AG10803 (cell line): ENCODE measurements at regions not wholly inside any gene's neighbourhood (a gene's known extent, or its start where the extent isn't known, plus 50 kb on each side); places are given as distances from the start of the nearest gene placed in this dataset.
"Not testable (repeated sequence)": the region's sequence is repeated elsewhere in the genome, so short reads cannot be mapped to it uniquely, and the experiment has no call there.

Experiments
- DNase-seq: peaks from one replicate; pipeline ENCODE4 v3.0.0; 2010; ENCODE audit warnings: low read depth
- H3K4me3 ChIP-seq: 2 replicates; pipeline ENCODE4 v1.5.1; 2011; ENCODE audit warnings: mild to moderate bottlenecking, low read length, control low read depth
- CTCF ChIP-seq: conservative IDR thresholded peaks from 2 replicates; pipeline ENCODE4 v1.5.1; 2011; ENCODE audit warnings: mild to moderate bottlenecking, low read length, control low read depth, inconsistent platforms

GRCh38 chrX:56029691-56030090 lies 202.5 kb upstream of the KLF8 start:
- H3K4me3 ChIP-seq, result no peak overlapping the region
- no peak for DNase-seq

GRCh38 chrX:56031409-56031808 lies 200.7 kb upstream of the KLF8 start:
- TF ChIP-seq CTCF, result no peak

More at GRCh38 chrX:56029691-56030090, 202.5 kb upstream of the KLF8 start:
- TF ChIP-seq CTCF, result no peak

GRCh38 chrX:56033495-56034180 lies 198.5 kb upstream of the KLF8 start:
- no peak overlapping the region for H3K4me3 ChIP-seq
- DNase-seq, result no peak
- TF ChIP-seq CTCF, result no peak

More at GRCh38 chrX:56031409-56031808, 200.7 kb upstream of the KLF8 start:
- DNase-seq, result no peak
- no peak overlapping the region for H3K4me3 ChIP-seq

GRCh38 chrX:56052673-56053330 lies 179.4 kb upstream of the KLF8 start:
- not testable (repeated sequence) for DNase-seq, H3K4me3 ChIP-seq

- no peak for DNase-seq
- TF ChIP-seq CTCF, result no peak
- H3K4me3 ChIP-seq, result no peak overlapping the region
Observed at GRCh38 chrX:56057325-56057724, 174.8 kb upstream of the KLF8 start.

GRCh38 chrX:56066016-56066415 lies 166.1 kb upstream of the KLF8 start:
- no peak for DNase-seq
- no peak overlapping the region for H3K4me3 ChIP-seq
- no peak for TF ChIP-seq CTCF

- H3K4me3 ChIP-seq, result no peak overlapping the region
- TF ChIP-seq CTCF, result no peak
- DNase-seq, result no peak
Observed at GRCh38 chrX:56068274-56068758, 163.8 kb upstream of the KLF8 start.
